ENCODE measurements at regions not wholly inside any gene's neighbourhood (a gene's known extent, or its start where the extent isn't known, plus 50 kb on each side); places are given as distances from the start of the nearest gene placed in this dataset.

DNA sequence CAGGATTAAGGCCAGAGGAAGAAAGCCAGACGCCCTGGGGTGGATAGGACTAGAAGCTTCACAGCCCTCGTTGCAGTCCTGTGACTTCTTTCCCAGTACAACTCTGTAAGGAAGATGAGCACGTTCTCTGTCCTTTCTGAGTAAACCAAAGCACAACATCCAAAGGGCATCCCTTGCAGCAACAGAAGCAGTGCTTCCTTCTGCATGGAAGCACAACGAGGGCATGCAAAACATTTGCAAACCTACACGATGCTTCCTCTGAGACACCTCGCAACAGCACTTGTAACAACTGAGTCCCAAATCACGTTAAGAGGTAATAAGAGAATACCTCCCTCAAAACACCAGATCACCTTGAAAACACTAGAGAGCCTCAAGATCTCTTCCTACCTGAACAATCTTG, 335.7 kb upstream of the RASGEF1B start:
- TF ChIP-seq POLR2A (IDR thresholded peaks at IDR 0.05; ENCODE audit: low read depth, low read length) (no peak), POLR2AphosphoS5 (IDR thresholded peaks at IDR 0.05; ENCODE audit: low read depth, low read length) (no peak)
